HepG2 (cell line): ENCODE measurements at regions not wholly inside any gene's neighbourhood (a gene's known extent, or its start where the extent isn't known, plus 50 kb on each side); places are given as distances from the start of the nearest gene placed in this dataset.
"Not testable (repeated sequence)": the region's sequence is repeated elsewhere in the genome, so short reads cannot be mapped to it uniquely, and the experiment has no call there.

Source experiments
- AFF4 ChIP-seq: sonication (generic); formaldehyde crosslinking; IDR thresholded peaks from 2 replicates; pipeline ENCODE4 v1.4.0; 2020; ENCODE audit warnings: missing genetic modification reagents
- CBX5 ChIP-seq: sonication (generic); formaldehyde crosslinking; IDR thresholded peaks from 2 replicates; pipeline ENCODE4 v1.4.0; 2020; ENCODE audit warnings: missing genetic modification reagents, borderline replicate concordance
- CTCF ChIP-seq: sonication (generic); formaldehyde crosslinking; IDR thresholded peaks from 2 replicates; pipeline ENCODE4 v1.5.0; 2020; ENCODE audit warnings: mild to moderate bottlenecking, missing genetic modification reagents, moderate library complexity
- EP300 ChIP-seq, 3 experiments: sonication (generic) in 1 of 3; formaldehyde crosslinking in 1 of 3; IDR thresholded peaks; 2 replicates each; pipeline versions ENCODE4 v1.5.1 to v1.6.1; 2011 to 2020; ENCODE audit warnings: low read depth in 2 of 3, low read length in 2 of 3, borderline replicate concordance in 1 of 3, improper control_type of control experiment in 1 of 3, mild to moderate bottlenecking in 1 of 3, missing genetic modification reagents in 1 of 3, moderate library complexity in 1 of 3
- RFX5 ChIP-seq: IDR thresholded peaks from 2 replicates; pipeline ENCODE4 v1.6.1; 2011; ENCODE audit warnings: low read depth, low read length, improper control_type of control experiment
- ZHX1 ChIP-seq: sonication (generic); formaldehyde crosslinking; IDR thresholded peaks from 2 replicates; pipeline ENCODE4 v1.8.1; 2022; ENCODE audit warnings: low read depth, mild to moderate bottlenecking, missing genetic modification reagents
- ZNF7 ChIP-seq: IDR thresholded peaks from 2 replicates; pipeline ENCODE4 v1.6.1; 2016; ENCODE audit warnings: missing biosample characterization, missing genetic modification reagents
- ZNF740 ChIP-seq: sonication (generic); formaldehyde crosslinking; IDR thresholded peaks from 2 replicates; pipeline ENCODE4 v1.4.0; 2020; ENCODE audit warnings: missing genetic modification reagents

- TF ChIP-seq RFX5; ZHX1; EP300 (IDR thresholded peaks at IDR 0.05; ENCODE audit: low read depth in 2 of 2, low read length in 2 of 2); EP300 (CRISPR knock-in tag; IDR thresholded peaks at IDR 0.05; ENCODE audit: borderline replicate concordance); ZNF740 (CRISPR knock-in tag); ZNF7; CBX5; CTCF (CRISPR knock-in tag); AFF4: not testable (repeated sequence)
These were observed 88.6 kb upstream of the HAND2 start for GRCh38 chr4:173618648-173619047.
